NAMALWA (cell line): ENCODE measurements at regions not wholly inside any gene's neighbourhood (a gene's known extent, or its start where the extent isn't known, plus 50 kb on each side); places are given as distances from the start of the nearest gene placed in this dataset.
"Not testable (repeated sequence)": the region's sequence is repeated elsewhere in the genome, so short reads cannot be mapped to it uniquely, and the experiment has no call there.

ENCODE experiments used
- DNase-seq: peaks from one replicate; pipeline ENCODE4 v3.0.0-alpha.2; 2015; ENCODE audit warnings: low spot score

DNA sequence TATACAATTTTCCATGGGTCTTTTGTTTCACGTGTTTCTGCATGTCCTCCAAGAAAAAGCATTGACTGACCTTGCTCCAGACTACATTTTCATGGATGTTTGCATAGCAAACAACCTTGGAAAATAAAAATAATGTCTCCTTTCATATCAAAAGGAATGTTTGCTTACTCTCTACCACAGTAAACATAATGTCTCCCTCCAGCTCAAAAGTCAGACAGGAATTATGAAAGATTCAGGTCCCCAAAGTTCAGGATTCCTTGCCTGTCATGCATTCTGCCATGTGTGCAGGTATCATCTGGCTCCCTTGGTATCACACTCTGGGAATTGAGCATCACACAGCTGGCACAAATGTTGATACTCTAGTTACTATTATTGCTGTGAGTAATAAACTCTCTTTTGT is 103.1 kb upstream of the ZC3H15 start:
- DNase-seq, result no peak

- no peak for DNase-seq
Observed at GRCh38 chr2:186384226-186384625, 101.8 kb upstream of the ZC3H15 start.

DNA sequence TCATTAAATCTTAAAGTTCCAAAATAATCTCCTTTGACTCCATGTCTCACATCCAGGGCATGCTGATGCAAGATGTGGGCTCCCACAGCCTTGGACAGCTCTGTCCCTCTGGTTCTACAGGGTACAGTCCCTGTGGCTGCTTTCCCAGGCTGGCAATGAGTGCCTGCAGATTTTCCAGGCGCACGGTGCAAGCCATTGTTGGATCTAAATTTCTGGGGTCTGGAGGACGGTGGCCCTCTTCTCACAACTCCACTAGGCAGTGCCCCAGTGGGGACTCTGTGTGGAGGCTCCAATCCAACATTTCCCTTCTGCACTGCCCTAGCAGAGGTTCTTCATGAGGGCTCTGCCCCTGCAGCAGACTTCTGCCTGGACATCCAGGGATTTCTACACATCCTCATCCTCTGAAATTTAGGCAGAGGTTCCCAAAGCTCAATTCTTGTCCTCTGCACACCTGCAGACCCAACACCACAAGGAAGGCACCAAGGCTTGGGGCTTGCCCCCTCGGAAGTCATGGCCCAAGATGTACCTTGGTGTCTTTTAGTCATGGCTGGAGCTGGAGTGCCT is 100.3 kb upstream of the ZC3H15 start:
- not testable (repeated sequence) for DNase-seq

- DNase-seq, result peak; percentile 55
Observed at GRCh38 chr2:186399082-186399644, 86.9 kb upstream of the ZC3H15 start.

GRCh38 chr2:186405842-186406241 is 80.2 kb upstream of the ZC3H15 start:
- DNase-seq, result no peak

DNA sequence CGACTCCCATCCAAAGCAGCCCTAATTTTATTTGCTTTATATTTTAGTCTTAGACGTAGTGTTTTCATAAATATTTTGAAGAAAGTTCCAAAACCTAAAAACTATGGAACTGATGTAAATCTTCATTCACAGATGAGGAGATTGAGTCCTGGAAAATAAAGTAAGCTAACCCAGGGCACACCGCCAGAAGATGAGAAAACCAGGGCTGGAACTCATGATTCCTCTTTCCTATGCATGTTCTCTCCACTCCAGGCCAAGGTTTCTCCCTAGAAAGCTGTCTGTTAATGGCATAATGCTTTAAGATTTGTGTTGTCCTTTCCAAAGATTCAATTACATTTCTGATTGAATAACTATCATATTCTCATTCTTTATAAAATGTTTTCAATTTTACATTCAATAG is 78.4 kb upstream of the ZC3H15 start:
- no peak for DNase-seq

DNA sequence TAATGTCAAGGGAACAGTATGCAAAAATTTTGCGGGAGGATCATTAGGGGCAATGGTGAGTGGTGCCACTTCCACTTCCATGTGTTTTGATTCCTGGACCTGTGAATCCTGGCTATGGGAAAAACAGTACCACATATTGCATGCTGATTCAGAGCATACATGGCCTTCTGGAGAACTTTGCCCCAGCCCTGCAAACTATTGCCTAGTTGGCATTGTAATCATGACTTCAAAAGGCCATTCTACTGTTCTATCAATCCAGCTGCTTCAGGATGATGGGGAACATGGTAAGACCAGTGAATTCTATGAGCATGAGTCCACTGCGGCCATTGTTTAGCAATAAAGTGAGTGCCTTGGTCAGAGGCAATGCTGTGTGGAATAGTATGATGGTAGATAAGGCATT is 75.3 kb upstream of the ZC3H15 start:
- DNase-seq, result no peak

- DNase-seq, result no peak
Observed at GRCh38 chr2:186422226-186422625, 63.8 kb upstream of the ZC3H15 start.

- DNase-seq, result no peak
Observed at GRCh38 chr2:186423481-186423880, 62.6 kb upstream of the ZC3H15 start.

GRCh38 chr2:186424265-186424664 is 61.8 kb upstream of the ZC3H15 start:
- DNase-seq, result no peak

- DNase-seq, result no peak
Observed at GRCh38 chr2:186425576-186425975, 60.5 kb upstream of the ZC3H15 start.

GRCh38 chr2:186426153-186427016 is 59.7 kb upstream of the ZC3H15 start:
- peak; percentile 22 for DNase-seq

- DNase-seq, result not testable (repeated sequence)
Observed at GRCh38 chr2:186427017-186427350, 59.1 kb upstream of the ZC3H15 start.

- DNase-seq, result no peak
Observed at GRCh38 chr2:186427970-186428369, 58.1 kb upstream of the ZC3H15 start.

- no peak for DNase-seq
Observed at GRCh38 chr2:186429104-186429503, 57.0 kb upstream of the ZC3H15 start.

- no peak for DNase-seq
Observed at GRCh38 chr2:186431306-186431705, 54.8 kb upstream of the ZC3H15 start.

DNA sequence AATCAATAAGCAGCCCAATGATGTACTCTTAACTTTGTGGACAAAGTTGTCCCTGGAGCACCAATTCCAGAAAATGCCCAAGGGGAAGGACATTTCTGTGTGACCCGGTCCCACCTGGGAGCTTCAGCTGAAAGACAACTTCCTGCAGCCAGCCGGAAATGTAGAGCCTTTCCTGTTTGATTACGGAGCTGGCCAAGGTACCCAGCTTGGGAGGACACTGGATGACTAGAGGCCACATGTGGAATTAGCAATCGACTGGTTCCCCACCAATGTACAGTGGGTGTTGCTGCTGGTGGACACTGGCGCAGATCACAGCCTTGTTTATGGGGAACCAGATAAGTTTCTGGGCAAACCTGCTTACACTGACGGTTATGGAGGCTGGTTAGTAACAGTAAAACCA is 53.0 kb upstream of the ZC3H15 start:
- no peak for DNase-seq

DNA sequence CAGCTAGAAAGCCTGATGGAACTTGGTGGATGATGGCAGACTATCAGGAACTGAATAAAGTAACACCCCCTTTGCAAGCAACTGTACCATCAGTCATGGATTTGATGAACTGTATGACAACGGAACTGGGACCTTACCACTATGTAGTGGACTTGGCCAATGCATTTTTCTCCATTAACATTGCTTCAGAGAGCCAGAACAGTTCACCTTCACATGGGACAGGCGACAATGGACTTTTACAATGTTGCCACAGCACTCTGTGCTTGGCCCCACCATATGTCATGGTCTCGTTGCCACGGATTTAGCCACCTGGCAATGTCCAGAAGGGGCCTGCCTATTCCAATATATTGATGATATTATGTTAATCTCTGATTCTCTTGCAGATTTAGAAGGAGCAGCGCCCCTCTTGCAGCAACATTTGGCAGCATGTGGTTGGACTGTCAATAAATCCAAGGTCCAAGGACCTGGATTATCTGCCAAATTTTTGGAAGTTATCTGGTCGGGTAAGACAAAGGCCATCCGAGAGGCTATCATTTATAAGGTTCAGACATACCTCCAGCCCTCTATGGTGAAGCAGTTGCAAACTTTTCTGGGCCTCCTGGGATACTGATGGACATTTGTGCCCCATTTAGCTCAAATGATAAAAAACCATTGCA is 52.2 kb upstream of the ZC3H15 start:
- no peak for DNase-seq
